OCI-LY1 (cell line): ENCODE measurements at regions not wholly inside any gene's neighbourhood (a gene's known extent, or its start where the extent isn't known, plus 50 kb on each side); places are given as distances from the start of the nearest gene placed in this dataset.

ENCODE experiments used
- EZH2 ChIP-seq: fragments of 200-600 bp; sonication (generic), shearing (Covaris generic); IDR thresholded peaks from 2 replicates; pipeline ENCODE4 v1.8.0; 2017; ENCODE audit warnings: borderline replicate concordance, mixed run types, mild to moderate bottlenecking, antibody characterized with exemption, low read length, moderate library complexity, mixed read lengths
- TF ChIP-seq, protein P1 (sequence below): fragments of 200-600 bp; sonication (generic), shearing (Covaris generic); IDR thresholded peaks from 2 replicates; pipeline ENCODE4 v1.5.1; 2017; ENCODE audit warnings: mild to moderate bottlenecking, antibody characterized with exemption, low read length, moderate library complexity, mixed read lengths

- TF ChIP-seq, protein P1, sequence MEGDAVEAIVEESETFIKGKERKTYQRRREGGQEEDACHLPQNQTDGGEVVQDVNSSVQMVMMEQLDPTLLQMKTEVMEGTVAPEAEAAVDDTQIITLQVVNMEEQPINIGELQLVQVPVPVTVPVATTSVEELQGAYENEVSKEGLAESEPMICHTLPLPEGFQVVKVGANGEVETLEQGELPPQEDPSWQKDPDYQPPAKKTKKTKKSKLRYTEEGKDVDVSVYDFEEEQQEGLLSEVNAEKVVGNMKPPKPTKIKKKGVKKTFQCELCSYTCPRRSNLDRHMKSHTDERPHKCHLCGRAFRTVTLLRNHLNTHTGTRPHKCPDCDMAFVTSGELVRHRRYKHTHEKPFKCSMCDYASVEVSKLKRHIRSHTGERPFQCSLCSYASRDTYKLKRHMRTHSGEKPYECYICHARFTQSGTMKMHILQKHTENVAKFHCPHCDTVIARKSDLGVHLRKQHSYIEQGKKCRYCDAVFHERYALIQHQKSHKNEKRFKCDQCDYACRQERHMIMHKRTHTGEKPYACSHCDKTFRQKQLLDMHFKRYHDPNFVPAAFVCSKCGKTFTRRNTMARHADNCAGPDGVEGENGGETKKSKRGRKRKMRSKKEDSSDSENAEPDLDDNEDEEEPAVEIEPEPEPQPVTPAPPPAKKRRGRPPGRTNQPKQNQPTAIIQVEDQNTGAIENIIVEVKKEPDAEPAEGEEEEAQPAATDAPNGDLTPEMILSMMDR = no peak
- no peak for TF ChIP-seq EZH2
These were observed 206.3 kb upstream of the LCORL start for GRCh38 chr4:18227880-18228279.
